ENCODE measurements at regions not wholly inside any gene's neighbourhood (a gene's known extent, or its start where the extent isn't known, plus 50 kb on each side); places are given as distances from the start of the nearest gene placed in this dataset.

DNA sequence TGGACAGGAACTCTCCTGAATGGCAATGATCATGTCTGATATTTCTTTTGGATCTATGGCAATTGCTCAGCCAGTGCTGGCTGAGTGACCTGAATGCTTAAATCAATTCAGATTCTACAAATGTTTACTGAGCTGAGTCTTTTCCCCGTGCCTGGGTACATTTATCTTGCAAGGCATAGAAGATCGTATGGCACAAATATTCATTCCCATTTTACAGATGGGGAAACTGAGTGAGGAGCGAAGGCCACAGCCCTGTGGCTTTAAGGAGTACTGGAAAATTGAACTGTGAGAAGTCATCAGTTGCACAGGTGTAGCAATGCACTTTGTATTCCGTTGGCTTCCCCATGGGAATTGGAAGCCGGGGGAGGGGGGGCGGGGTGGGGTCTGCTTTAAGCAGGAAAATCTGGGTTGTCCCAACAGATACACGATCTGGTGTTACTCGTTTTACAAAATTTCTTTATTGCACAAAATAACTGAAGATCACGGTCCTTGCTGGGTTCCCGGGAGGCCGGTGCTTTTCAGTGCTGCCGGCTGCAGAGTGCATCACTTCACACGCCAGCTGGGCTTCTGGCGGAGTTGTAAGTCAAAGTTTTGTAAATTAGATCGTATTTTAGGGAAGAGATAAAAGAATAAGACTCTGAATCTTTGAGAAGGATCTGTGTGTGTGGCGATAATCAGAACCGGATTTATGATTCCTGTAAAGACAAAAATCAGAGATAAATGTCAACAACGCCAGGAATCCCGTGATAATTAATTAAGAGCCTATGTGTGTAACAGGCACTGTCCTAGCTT is 75.0 kb upstream of the MAP1LC3B2 start:
- TF ChIP-seq POLR2A (IDR thresholded peaks at IDR 0.05; ENCODE audit: extremely low read depth, insufficient read length) (no peak), MAX (IDR thresholded peaks at IDR 0.05; ENCODE audit: low read depth, low read length) (no peak), CTCF (IDR thresholded peaks at IDR 0.05; ENCODE audit: low read depth, low read length) (no peak), MYC (IDR thresholded peaks at IDR 0.05; ENCODE audit: low read depth, low read length) (no peak)
- DNase-seq (ENCODE audit: low read depth), result no peak
- H3K4me3 ChIP-seq (ENCODE audit: low read depth, low read length), result no peak overlapping the region

DNA sequence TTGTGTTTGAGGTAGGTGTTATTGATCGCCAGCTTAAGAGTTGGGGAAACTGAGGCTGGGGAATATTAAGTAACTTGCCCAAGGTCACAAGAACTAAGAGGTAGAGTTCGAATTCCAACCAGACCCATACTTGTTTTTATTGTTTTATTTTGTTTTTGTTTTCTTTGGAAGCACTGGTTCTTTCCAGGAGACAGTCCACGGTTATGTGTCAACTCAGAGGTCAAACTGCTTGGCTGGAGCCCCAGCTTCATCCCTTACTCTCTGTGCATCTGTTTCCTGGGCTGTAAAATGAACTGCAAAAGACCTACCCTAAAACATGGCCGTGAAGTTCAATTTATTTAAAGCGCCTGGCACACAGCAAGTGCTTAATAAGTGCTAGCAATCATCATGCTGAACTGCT is 74.4 kb upstream of the MAP1LC3B2 start:
- no peak for DNase-seq (ENCODE audit: low read depth)
- H3K4me3 ChIP-seq (ENCODE audit: low read depth, low read length), result no peak overlapping the region
- TF ChIP-seq MYC (IDR thresholded peaks at IDR 0.05; ENCODE audit: low read depth, low read length), result no peak
- TF ChIP-seq MAX (IDR thresholded peaks at IDR 0.05; ENCODE audit: low read depth, low read length), result no peak
- TF ChIP-seq POLR2A (IDR thresholded peaks at IDR 0.05; ENCODE audit: extremely low read depth, insufficient read length), result no peak
- TF ChIP-seq CTCF (IDR thresholded peaks at IDR 0.05; ENCODE audit: low read depth, low read length), result no peak

GRCh38 chr12:116489116-116489515 is 70.1 kb upstream of the MAP1LC3B2 start:
- TF ChIP-seq POLR2A (IDR thresholded peaks at IDR 0.05; ENCODE audit: extremely low read depth, insufficient read length) (no peak), MYC (IDR thresholded peaks at IDR 0.05; ENCODE audit: low read depth, low read length) (no peak), CTCF (IDR thresholded peaks at IDR 0.05; ENCODE audit: low read depth, low read length) (no peak), MAX (IDR thresholded peaks at IDR 0.05; ENCODE audit: low read depth, low read length) (no peak)
- DNase-seq (ENCODE audit: low read depth), result no peak
- H3K4me3 ChIP-seq (ENCODE audit: low read depth, low read length), result no peak overlapping the region

DNA sequence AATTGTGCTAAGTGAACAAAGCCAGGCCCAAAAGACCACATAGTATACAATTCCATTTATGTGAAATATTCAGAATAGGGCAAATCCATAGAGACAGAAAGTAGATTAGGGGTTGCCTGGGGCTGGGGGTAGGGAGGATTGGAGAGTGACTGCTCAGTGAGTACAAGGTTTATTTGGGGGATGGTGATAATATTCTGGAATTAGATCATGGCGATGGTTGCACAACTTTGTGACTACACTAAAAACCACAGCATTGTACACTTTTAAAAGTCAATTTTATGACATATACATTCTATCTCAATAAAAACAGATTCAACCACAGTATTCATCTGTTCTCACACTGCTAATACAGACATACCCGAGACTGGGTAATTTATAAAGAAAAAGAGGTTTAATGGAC is 68.7 kb upstream of the MAP1LC3B2 start:
- peak; percentile 50 for DNase-seq (ENCODE audit: low read depth)
- no peak overlapping the region for H3K4me3 ChIP-seq (ENCODE audit: low read depth, low read length)
- TF ChIP-seq MYC (IDR thresholded peaks at IDR 0.05; ENCODE audit: low read depth, low read length) (no peak), CTCF (IDR thresholded peaks at IDR 0.05; ENCODE audit: low read depth, low read length) (no peak), POLR2A (IDR thresholded peaks at IDR 0.05; ENCODE audit: extremely low read depth, insufficient read length) (no peak), MAX (IDR thresholded peaks at IDR 0.05; ENCODE audit: low read depth, low read length) (no peak)

DNA sequence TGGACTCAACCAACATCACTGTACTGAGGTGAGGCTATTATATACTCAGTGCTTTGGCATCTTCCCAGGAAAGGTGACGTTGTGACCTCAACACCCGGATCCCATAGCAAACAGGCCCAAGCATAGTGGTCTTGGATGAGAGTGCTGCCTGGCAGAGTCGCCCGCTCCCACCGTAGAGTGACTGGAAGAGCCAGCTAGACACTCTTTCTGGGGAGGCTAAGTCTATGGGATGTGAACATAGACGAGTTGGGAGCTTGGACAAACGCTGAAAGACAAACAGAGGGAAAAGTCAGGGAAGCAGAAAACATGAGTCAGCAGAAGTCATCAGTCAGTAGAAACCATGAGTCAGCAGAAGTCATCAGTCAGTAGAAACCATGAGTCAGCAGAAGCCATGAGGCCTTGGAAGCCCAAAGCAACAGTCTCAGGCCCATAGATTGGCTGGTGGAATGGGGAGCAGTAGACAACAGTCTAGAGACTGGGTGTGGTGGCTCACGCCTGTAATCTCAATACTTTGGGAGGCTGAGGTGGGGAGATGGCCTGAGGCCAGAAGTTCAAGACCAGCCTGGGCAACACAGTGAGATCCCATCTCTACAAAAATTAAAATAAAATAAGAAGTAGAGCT is 66.4 kb upstream of the MAP1LC3B2 start:
- TF ChIP-seq MYC (IDR thresholded peaks at IDR 0.05; ENCODE audit: low read depth, low read length) (no peak), MAX (IDR thresholded peaks at IDR 0.05; ENCODE audit: low read depth, low read length) (no peak), POLR2A (IDR thresholded peaks at IDR 0.05; ENCODE audit: extremely low read depth, insufficient read length) (no peak), CTCF (IDR thresholded peaks at IDR 0.05; ENCODE audit: low read depth, low read length) (no peak)
- peak; percentile 70 for DNase-seq (ENCODE audit: low read depth)
- no peak overlapping the region for H3K4me3 ChIP-seq (ENCODE audit: low read depth, low read length)
